T-helper 2 cell treated with Interferon-gamma antibody and Interleukin-4, amounts not matched to agents 100 ng/mL and 5 ng/mL, for 36 hours (primary cell): ENCODE measurements at regions not wholly inside any gene's neighbourhood (a gene's known extent, or its start where the extent isn't known, plus 50 kb on each side); places are given as distances from the start of the nearest gene placed in this dataset.
"Not testable (repeated sequence)": the region's sequence is repeated elsewhere in the genome, so short reads cannot be mapped to it uniquely, and the experiment has no call there.

ENCODE experiments used
- intact Hi-C: fragments of 100-400 bp; cut with micrococcal nuclease; formaldehyde crosslinking; loops from one replicate; pipeline ENCODE4 v1.15.1; 2023

- intact Hi-C loops, result no loop called here
These were observed 271.4 kb upstream of the SLC7A11 start for GRCh38 chr4:138513535-138513934.

- intact Hi-C loops, result no loop called here
These were observed 270.6 kb upstream of the SLC7A11 start for GRCh38 chr4:138512756-138513155.

- intact Hi-C loops, result no loop called here
These were observed 267.9 kb upstream of the SLC7A11 start for GRCh38 chr4:138510053-138510452.

- intact Hi-C loops, result no loop called here
These were observed 267.2 kb upstream of the SLC7A11 start for GRCh38 chr4:138509346-138509745.

GRCh38 chr4:138507522-138507921 is 265.4 kb upstream of the SLC7A11 start:
- intact Hi-C loops, result no loop called here

GRCh38 chr4:138501614-138502013 is 259.5 kb upstream of the SLC7A11 start:
- intact Hi-C loops, result no loop called here

GRCh38 chr4:138500869-138501268 is 258.7 kb upstream of the SLC7A11 start:
- intact Hi-C loops, result no loop called here

- intact Hi-C loops, result no loop called here
These were observed 257.5 kb upstream of the SLC7A11 start for GRCh38 chr4:138499627-138500026.

- intact Hi-C loops, result no loop called here
These were observed 252.8 kb upstream of the SLC7A11 start for GRCh38 chr4:138494931-138495330.

- intact Hi-C loops, result no loop called here
These were observed 252.0 kb upstream of the SLC7A11 start for GRCh38 chr4:138494116-138494515.

- intact Hi-C loops, result no loop called here
These were observed 250.0 kb upstream of the SLC7A11 start for GRCh38 chr4:138492176-138492575.

GRCh38 chr4:138488533-138488932 is 246.4 kb upstream of the SLC7A11 start:
- intact Hi-C loops, result no loop called here

- intact Hi-C loops, result no loop called here
These were observed 245.5 kb upstream of the SLC7A11 start for GRCh38 chr4:138487670-138488069.

- intact Hi-C loops, result no loop called here
These were observed 245.1 kb upstream of the SLC7A11 start for GRCh38 chr4:138487230-138487629.

- intact Hi-C loops, result no loop called here
These were observed 243.3 kb upstream of the SLC7A11 start for GRCh38 chr4:138485498-138485897.

GRCh38 chr4:138475116-138475515 is 233.0 kb upstream of the SLC7A11 start:
- intact Hi-C loops, result no loop called here

- intact Hi-C loops, result no loop called here
These were observed 231.2 kb upstream of the SLC7A11 start for GRCh38 chr4:138473339-138473738.

GRCh38 chr4:138460477-138461414 is 218.6 kb upstream of the SLC7A11 start:
- intact Hi-C loops, result no loop called here

- intact Hi-C loops, result no loop called here
These were observed 216.6 kb upstream of the SLC7A11 start for GRCh38 chr4:138458751-138459150.

GRCh38 chr4:138456349-138456748 is 214.2 kb upstream of the SLC7A11 start:
- intact Hi-C loops, result not testable (repeated sequence)

- intact Hi-C loops, result no loop called here
These were observed 212.9 kb upstream of the SLC7A11 start for GRCh38 chr4:138455097-138455496.

- intact Hi-C loops, result no loop called here
These were observed 210.7 kb upstream of the SLC7A11 start for GRCh38 chr4:138452826-138453225.

GRCh38 chr4:138451276-138451663 is 209.1 kb upstream of the SLC7A11 start:
- intact Hi-C loops, result no loop called here
